Spleen (tissue), 7 donors: ENCODE measurements at regions not wholly inside any gene's neighbourhood (a gene's known extent, or its start where the extent isn't known, plus 50 kb on each side); places are given as distances from the start of the nearest gene placed in this dataset.

Experiments used
- POLR2A ChIP-seq, 3 donors: fragments of 450-650 bp; IDR thresholded peaks; one replicate each; pipeline ENCODE4 v1.5.1; 2017; ENCODE audit warnings: antibody characterized with exemption in 3 of 3, mild to moderate bottlenecking in 1 of 3
- TF ChIP-seq, protein P1 (sequence below), 11 experiments: fragments of 200-600 bp in 7 of 11; fragments of 450-650 bp in 4 of 11; sonication (generic) in 4 of 11; IDR thresholded peaks in 8 of 11; conservative IDR thresholded peaks in 3 of 11; 1 replicate in 7 of 11; 2 replicates in 4 of 11; pipeline versions ENCODE4 v1.4.0 to v1.8.0; 2016 to 2021; ENCODE audit warnings: antibody characterized with exemption in 11 of 11, inconsistent platforms in 4 of 11, mild to moderate bottlenecking in 1 of 11
- donor health status: DM: no; HTN: no; CAD: no; lungs with moderate emphysema.
- donor health status: DM: no; HTN: no; CAD: no.
- donor health status: DM: no; HTN: no; CAD: no.

DNA sequence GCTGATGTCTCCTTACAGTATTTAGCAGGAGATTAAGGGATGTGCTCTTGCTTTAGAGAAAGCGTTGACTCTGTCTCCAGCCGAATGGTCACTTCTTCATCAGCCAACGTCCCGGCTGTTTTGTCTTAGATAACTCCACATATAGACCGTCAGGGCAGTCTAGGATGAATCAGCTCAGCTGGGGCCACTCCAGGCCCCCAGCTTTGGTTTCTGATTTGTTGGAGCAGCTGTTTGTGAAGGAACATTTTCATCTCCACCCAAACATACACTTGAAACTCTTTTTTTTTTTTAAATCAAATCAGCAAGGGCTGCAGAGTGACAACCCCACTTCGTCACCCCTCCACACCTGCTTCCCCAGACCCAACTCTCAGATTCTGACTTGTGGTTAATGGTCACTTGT, 206.1 kb upstream of the GALNT2 start:
- TF ChIP-seq, protein P1, sequence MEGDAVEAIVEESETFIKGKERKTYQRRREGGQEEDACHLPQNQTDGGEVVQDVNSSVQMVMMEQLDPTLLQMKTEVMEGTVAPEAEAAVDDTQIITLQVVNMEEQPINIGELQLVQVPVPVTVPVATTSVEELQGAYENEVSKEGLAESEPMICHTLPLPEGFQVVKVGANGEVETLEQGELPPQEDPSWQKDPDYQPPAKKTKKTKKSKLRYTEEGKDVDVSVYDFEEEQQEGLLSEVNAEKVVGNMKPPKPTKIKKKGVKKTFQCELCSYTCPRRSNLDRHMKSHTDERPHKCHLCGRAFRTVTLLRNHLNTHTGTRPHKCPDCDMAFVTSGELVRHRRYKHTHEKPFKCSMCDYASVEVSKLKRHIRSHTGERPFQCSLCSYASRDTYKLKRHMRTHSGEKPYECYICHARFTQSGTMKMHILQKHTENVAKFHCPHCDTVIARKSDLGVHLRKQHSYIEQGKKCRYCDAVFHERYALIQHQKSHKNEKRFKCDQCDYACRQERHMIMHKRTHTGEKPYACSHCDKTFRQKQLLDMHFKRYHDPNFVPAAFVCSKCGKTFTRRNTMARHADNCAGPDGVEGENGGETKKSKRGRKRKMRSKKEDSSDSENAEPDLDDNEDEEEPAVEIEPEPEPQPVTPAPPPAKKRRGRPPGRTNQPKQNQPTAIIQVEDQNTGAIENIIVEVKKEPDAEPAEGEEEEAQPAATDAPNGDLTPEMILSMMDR (IDR thresholded peaks at IDR 0.05 in 8 of 11, conservative IDR thresholded peaks at IDR 0.05 in 3 of 11) = no peak
- TF ChIP-seq POLR2A (IDR thresholded peaks at IDR 0.05) = no peak
